ENCODE measurements at regions not wholly inside any gene's neighbourhood (a gene's known extent, or its start where the extent isn't known, plus 50 kb on each side); places are given as distances from the start of the nearest gene placed in this dataset.

GRCh38 chr12:38141239-38141638 lies 175.3 kb upstream of the ALG10B start:
- DNase-seq, result no peak

DNA sequence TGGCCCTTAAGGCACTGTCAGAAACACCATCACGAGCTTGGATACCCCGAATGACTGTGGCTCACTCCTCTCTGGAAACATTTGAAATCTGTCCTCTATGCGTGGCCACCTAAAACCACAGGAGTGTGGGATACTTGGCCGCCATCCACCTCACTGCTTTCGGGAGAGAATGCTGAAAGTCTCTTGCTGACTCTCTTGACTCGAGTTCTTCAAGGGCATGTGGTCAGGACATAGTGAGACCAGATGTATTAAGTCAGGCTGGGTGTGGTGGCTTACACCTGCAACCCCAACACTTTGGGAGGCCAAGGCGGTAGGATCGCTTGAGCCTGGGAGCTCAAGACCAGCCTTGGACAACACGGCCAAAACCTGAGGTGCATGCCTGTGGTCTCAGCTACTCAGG lies 174.7 kb upstream of the ALG10B start:
- DNase-seq, result no peak

DNA sequence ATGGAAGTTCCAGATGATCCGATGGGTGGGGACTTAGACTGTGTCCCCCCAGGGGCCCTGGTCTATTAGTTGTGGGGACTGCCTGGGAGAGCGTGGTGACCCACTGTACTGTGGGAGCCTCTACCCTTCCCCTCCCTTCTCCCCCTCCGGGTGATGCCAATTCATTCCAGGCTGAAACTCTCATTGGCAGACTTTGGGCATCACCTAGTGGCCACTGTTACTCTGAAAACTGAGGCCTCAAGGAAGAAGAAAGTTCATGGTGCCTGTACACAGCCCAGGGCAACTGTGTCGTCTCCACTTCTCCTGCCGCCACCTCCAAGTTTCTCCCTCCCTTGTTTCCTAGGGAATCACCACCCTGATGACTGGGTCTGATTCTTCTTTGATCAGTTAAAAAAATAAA lies 173.6 kb upstream of the ALG10B start:
- no peak for DNase-seq

DNA sequence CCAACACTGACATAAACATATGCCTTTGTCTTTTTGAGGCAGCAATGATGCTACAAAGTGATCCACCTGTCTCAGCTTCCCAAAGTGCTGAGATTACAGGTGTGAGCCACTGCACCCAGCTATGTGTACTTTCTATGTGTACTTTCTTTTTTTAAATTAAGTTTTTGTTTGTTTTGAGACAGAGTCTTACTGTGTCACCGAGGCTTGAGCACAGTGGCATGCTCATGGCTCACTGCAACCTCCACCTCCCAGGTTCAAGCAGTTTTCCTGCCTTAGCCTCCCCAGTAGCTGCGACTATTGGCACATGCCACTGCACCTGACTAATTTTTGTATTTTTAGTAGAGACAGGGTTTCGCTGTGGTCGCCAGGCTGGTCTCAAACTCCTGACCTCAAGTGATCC lies 172.5 kb upstream of the ALG10B start:
- DNase-seq, result no peak

DNA sequence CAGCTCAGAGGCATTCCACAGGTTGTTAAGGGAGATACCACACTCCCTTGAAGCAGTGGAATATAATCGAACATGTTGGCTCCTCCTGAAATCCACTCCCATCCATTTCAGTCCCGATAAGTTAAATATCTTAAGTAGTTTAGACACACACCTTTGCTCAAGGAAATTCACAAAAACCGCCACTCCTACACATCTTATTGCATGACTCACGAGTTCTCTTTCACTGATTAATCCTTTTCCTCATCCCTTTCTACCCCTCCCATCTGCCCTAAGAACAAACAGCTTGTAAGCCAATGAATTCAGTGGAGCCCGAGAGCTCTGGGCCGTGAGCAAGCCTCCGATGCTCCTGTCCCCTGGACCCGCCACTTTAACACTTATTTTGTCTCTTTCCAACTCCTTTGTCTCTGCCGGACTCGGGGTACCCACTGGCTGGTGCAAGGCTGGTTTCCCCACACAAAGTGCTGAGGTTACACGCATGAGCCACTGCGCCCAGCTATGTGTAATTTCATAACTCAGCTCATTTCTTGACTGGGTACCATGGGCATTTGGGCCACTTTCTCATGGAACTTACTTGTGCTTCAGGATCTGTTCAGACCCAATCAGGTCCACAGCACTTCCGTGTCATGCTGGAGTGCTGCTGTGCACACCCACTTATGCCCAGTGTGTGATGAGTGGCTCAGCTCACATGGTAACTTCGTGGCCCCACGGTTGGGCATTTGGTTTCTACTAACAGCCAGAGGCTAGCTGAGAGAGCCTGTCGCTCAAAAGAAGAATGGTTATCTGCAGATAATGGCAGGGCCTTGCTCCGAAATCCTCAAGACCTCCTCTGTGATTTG lies 171.8 kb upstream of the ALG10B start:
- no peak for DNase-seq

DNA sequence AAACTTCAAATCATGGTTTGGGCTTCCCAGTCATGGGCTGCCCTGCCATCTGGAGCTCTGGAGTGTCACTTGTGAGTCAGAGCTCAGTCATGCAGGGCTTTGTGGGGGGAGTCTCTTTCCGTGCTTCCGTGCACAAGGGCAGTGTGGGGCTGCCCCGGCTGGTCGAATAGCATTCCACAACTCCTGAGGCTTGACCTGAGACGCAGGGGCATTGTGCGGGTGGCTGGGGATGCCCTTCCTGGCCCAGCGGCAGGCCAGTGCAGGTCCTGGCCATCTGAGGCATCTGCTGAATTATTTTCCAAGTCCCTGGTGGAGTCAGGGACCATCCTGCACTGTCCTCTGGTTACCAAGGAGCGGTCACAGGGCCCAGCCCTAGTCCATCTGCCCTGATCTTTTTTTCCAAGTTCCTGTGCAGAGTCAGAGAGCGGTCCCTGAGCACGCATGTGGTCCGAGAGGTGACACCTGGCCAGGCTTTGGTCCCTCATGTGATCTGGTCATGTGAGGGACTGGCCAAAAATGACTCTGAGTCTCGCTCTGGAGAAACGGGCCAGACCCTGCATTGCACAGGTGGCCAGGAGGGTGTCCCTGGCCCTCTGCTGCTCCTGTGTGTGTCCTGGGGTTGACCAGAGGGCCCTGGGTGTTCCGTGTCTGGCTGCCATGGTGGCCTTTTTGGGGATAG lies 167.0 kb upstream of the ALG10B start:
- DNase-seq, result no peak

DNA sequence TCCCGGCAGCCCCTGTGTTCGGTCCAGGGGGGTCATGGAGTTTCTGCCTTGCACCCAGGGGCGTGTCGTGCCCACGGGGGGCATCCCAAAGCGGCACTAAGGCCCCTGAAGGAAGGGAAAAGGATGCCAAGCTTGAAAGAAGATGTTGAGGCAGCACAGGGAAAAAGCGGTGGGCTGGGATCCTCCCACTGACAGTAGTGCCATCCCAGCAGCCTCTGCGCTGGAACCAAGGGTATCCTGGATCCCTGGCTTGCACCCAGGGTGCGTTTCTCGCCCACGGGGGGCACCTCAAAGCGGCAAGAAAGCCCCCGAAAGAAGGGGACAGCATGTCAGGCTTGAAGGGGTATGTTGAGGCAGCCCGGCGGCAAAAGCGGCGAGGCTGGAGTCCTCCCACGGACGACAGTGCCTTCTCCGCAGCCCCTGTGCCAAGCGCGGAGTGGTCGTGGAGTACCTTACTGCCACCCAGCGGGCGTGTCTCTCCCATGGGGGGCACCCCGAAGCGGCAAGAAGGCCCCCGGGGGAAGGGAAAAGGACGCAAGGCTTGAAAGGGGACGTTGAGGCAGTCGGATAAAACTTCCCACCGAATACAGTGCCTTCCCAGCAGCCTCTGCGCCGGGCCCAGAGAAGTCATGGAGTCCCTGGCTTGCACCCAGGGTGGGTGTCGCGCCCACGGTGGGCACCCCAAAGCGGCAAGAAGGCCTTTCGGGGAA lies 164.4 kb upstream of the ALG10B start:
- DNase-seq, result no peak

DNA sequence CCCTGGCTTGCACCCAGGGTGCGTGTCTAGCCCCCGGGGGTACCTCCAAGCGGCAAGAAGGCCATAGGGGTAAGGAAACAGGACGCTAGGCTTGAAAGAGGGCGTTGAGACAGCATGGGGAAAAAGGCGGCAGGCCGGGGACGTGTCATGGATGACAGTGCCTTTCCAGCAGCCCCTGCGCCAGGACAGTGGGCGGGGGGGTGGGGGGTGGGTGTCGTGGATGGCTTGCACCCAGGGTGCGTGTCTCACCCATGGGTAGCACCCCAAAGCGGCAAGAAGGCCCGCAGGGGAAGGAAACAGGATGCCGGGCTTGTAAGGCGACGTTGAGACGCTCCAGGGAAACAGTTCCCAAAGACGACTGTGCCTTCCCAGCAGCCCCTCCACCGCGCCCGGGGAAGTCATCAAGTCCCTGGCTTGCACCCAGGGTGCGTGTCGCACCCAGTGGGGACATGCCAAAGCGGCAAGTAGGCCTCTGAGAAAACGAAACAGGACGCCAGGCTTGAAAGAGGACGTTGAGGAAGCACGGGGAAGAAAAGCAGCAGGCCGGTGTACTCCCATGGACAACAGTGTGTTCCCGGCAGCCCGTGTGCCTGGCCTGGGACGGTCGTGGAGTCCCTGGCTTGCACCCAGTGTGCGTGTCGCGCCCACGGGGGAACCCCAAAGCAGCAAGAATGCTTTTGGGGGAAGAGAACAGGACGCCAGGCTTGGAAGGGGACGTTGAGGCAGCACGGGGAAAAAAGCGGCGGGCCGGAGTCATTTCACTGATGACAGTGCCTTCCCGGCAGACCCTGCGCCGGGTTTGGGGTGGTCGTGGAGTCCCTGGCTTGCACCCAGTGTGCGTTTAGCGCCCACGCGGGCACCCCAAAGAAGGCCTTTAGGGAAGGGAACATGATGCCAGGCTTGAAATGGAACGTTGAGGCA lies 163.5 kb upstream of the ALG10B start:
- DNase-seq, result no peak

- DNase-seq, result no peak
Observed at GRCh38 chr12:38153737-38154061, 162.9 kb upstream of the ALG10B start.

GRCh38 chr12:38154096-38155019 lies 162.2 kb upstream of the ALG10B start:
- DNase-seq, result no peak

DNA sequence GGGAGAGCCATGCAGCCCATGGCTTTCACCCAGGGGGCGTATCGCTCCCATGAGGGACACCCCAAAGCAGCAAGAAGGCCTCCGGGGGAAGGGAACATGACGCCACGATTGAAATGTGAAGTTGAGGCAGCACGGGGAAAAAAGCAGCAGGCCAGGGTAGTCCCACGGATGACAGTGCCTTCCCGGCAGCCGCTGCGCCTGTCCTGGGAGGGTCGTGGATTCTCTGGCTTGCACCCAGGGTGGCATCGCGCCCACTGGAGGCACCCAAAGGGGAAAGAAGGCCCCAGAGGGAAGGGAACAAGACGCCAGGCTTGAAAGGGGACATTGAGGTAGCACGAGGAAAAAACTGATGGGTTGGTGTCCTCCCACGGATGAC lies 161.6 kb upstream of the ALG10B start:
- no peak for DNase-seq

DNA sequence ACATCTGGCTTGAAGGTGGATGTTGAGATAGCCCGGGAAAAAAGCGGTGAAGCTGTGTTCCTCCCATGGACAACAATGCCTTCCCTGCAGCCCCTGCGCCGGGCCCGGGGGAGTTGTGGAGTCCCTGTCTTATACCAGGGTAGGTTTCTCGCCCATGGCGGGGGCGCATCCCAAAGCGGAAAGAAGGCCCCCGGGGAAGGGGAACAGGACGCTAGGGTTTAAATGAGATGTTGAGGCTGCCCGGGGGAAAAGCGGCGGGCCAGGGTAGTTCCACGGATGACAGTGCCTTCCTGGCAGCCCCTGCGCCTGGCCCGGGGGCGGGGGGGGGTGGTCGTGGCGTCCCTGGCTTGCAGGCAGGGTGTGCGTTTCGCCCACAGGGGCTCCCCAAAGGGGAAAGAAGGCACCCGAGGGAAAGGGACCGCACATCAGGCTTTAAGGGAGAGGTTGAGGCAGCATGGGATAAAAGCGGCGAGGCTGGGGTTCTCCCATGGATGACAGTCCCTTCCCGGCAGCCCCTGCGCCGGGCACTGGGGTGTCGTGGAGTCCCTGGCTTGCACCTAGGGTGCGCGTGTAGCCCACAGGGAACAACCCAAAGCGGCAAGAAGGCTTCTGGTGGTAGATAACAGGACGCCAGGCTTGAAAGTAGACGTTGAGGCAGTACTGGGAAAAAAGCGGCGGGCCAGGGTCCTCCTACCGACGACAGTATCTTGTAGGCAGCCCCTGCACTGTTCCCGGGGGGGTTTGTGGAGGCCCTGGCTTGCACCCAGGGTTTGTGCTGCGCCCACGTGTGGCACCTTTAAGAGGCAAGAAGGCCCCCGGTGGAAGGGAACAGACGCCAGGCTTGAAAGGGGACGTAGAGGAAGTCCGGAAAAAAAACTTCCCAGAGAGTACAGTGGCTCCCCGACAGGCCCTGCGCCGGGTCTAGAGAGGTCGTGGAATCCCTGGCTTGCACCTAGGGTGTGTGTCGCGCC lies 160.8 kb upstream of the ALG10B start:
- DNase-seq, result no peak

DNA sequence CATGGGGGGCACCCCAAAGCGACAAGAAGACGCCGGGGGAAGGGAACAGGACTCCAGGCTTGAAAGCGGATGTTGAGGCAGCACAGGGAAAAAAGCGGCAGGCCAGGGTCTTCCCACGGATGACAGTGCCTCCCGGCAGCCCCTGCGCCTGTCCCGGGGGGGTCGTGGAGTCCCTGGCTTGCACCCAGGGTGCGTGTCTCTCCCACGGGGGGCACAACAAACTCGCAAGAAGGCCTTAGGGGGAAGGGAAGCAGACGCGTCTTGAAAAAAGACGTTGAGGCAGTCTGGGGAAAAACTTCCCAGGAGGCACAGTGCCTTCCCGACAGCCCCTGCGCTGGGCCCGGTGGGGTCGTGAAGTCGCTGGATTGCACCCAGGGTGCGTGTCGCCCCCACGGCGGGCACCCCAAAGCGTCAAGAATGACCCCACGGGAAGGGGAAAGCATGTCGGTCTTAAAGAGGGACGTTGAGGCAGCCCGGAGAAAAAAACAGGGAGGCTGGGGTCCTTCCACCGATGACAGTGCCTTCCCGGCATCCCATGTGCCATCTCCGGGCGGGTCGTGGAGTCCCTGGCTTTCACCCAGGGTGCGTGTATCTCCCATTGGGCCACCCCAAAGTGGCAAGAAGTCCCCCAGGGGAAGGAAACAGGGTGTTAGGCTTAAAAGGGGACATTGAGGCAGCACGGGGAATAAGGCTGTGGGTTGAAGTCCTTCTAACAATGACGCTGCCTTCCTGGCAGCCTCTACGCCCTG lies 159.9 kb upstream of the ALG10B start:
- DNase-seq, result no peak

GRCh38 chr12:38157274-38157932 lies 159.2 kb upstream of the ALG10B start:
- no peak for DNase-seq

DNA sequence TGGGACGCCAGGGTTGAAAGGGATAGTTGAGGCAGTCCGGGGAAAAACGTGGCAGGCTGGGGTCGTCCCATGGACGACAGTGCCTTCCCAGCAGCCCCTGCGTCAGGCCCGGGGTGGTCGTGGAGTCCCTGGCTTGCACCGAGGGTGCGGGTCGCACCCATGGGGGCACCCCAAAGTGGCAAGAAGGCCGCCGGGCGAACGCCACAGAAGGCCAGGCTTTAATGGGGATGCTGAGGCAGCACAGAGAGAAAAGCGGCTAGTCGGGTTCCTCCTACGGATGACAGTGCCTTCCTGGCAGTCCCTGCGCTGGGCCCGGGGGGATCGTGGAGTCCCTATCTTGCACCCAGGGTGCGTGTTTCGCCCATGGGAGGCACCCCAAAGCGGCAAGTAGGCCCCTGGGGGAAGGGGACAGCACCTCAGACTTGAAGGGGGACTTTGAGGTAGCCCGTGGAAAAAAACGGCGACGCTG lies 158.6 kb upstream of the ALG10B start:
- no peak for DNase-seq

GRCh38 chr12:38158428-38159091 lies 158.0 kb upstream of the ALG10B start:
- no peak for DNase-seq

DNA sequence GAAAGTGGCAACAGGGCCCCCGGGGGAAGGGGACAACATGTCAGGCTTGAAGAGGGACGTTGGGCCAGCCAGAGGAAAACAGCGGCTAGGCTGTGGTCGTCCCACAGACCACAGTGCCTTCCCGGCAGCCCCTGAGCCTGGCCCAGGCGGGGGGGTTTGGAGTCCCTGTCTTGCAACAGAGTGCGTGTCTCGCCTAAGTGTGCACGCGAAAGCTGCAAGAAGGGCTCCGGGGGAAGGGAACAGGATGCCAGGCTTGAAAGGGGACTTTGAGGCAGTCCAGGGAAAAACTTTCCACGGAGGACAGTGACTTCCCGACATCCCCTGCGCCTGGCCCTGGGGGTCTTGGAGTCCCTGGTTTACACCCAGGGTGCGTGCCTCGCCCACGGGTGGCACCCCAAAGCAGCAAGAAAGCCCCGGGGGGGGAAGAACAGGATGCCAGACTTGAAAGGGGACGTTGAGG lies 157.5 kb upstream of the ALG10B start:
- no peak for DNase-seq

GRCh38 chr12:38159591-38160317 lies 156.8 kb upstream of the ALG10B start:
- DNase-seq, result no peak

Data from fibroblast of skin of right biceps (primary cell).